ENCODE measurements at regions not wholly inside any gene's neighbourhood (a gene's known extent, or its start where the extent isn't known, plus 50 kb on each side); places are given as distances from the start of the nearest gene placed in this dataset.

GRCh38 chr2:20126469-20126868 lies 75.0 kb upstream of the LAPTM4A start:
- Histone ChIP-seq H2AFZ (ENCODE audit: low read depth) (no peak overlapping the region), H3K4me3 (IDR thresholded peaks at IDR 0.05; ENCODE audit: insufficient read depth, low read depth, low read length) (no peak overlapping the region), H3K4me1 (ENCODE audit: low read depth, poor library complexity, severe bottlenecking) (peaks cover 18% of the 10 kb centered on the region), H4K20me1 (ENCODE audit: insufficient read depth) (no peaks in the 10 kb centered on the region), H3K36me3 (ENCODE audit: insufficient read depth) (no peaks in the 10 kb centered on the region), H3K27ac (no peak overlapping the region), H3K9ac (no peak overlapping the region), H3K4me2 (no peak overlapping the region), H3K27me3 (ENCODE audit: insufficient read depth, low read depth) (no peaks in the 10 kb centered on the region), H3K79me2 (ENCODE audit: insufficient read depth, low read depth) (no peaks in the 10 kb centered on the region)
- no peak for TF ChIP-seq CTCF (conservative IDR thresholded peaks at IDR 0.05; ENCODE audit: low read depth, low read length)

GRCh38 chr2:20126040-20126439 lies 74.6 kb upstream of the LAPTM4A start:
- TF ChIP-seq CTCF (conservative IDR thresholded peaks at IDR 0.05; ENCODE audit: low read depth, low read length), result no peak
- H3K27me3 ChIP-seq (ENCODE audit: insufficient read depth, low read depth), result no peaks in the 10 kb centered on the region
- H3K4me3 ChIP-seq (IDR thresholded peaks at IDR 0.05; ENCODE audit: insufficient read depth, low read depth, low read length), result no peak overlapping the region
- H3K79me2 ChIP-seq (ENCODE audit: insufficient read depth, low read depth), result no peaks in the 10 kb centered on the region
- no peak overlapping the region for H2AFZ ChIP-seq (ENCODE audit: low read depth)
- H3K4me1 ChIP-seq (ENCODE audit: low read depth, poor library complexity, severe bottlenecking), result peaks cover 18% of the 10 kb centered on the region
- H3K36me3 ChIP-seq (ENCODE audit: insufficient read depth), result no peaks in the 10 kb centered on the region
- no peak overlapping the region for H3K27ac ChIP-seq
- no peaks in the 10 kb centered on the region for H4K20me1 ChIP-seq (ENCODE audit: insufficient read depth)
- H3K9ac ChIP-seq, result no peak overlapping the region
- H3K4me2 ChIP-seq, result no peak overlapping the region

DNA sequence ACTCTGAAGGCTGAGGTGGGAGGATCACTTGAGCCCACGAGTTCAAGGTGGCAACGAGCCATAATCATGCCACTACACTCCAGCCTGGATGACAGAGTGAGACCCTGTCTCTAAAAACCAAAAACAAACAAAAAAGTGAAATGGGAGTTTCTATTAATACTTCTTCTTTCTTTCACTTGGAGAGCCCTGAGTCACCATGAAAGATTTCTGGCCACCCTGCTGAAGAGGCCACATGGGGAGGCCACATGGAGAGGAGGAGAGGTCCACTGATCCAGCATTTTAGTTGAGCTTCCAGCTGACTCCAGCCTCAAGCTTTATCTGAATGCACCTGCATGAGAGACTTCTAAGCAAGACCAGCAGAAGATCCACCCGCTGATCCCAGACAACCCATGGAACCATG lies 74.2 kb upstream of the LAPTM4A start:
- no peak overlapping the region for H3K27ac ChIP-seq
- no peak for TF ChIP-seq CTCF (conservative IDR thresholded peaks at IDR 0.05; ENCODE audit: low read depth, low read length)
- H3K4me3 ChIP-seq (IDR thresholded peaks at IDR 0.05; ENCODE audit: insufficient read depth, low read depth, low read length), result no peak overlapping the region
- no peaks in the 10 kb centered on the region for H3K36me3 ChIP-seq (ENCODE audit: insufficient read depth)
- H3K79me2 ChIP-seq (ENCODE audit: insufficient read depth, low read depth), result no peaks in the 10 kb centered on the region
- H3K4me1 ChIP-seq (ENCODE audit: low read depth, poor library complexity, severe bottlenecking), result peaks cover 18% of the 10 kb centered on the region
- no peaks in the 10 kb centered on the region for H3K27me3 ChIP-seq (ENCODE audit: insufficient read depth, low read depth)
- no peak overlapping the region for H2AFZ ChIP-seq (ENCODE audit: low read depth)
- no peak overlapping the region for H3K9ac ChIP-seq
- no peaks in the 10 kb centered on the region for H4K20me1 ChIP-seq (ENCODE audit: insufficient read depth)
- H3K4me2 ChIP-seq, result no peak overlapping the region

GRCh38 chr2:20125164-20125563 lies 73.7 kb upstream of the LAPTM4A start:
- Histone ChIP-seq H3K36me3 (ENCODE audit: insufficient read depth) (no peaks in the 10 kb centered on the region), H3K27ac (no peak overlapping the region), H2AFZ (ENCODE audit: low read depth) (no peak overlapping the region), H3K4me1 (ENCODE audit: low read depth, poor library complexity, severe bottlenecking) (peaks cover 18% of the 10 kb centered on the region), H3K9ac (no peak overlapping the region), H4K20me1 (ENCODE audit: insufficient read depth) (no peaks in the 10 kb centered on the region), H3K4me2 (no peak overlapping the region), H3K79me2 (ENCODE audit: insufficient read depth, low read depth) (no peaks in the 10 kb centered on the region), H3K4me3 (IDR thresholded peaks at IDR 0.05; ENCODE audit: insufficient read depth, low read depth, low read length) (no peak overlapping the region), H3K27me3 (ENCODE audit: insufficient read depth, low read depth) (no peaks in the 10 kb centered on the region)
- no peak for TF ChIP-seq CTCF (conservative IDR thresholded peaks at IDR 0.05; ENCODE audit: low read depth, low read length)
